ENCODE measurements at regions not wholly inside any gene's neighbourhood (a gene's known extent, or its start where the extent isn't known, plus 50 kb on each side); places are given as distances from the start of the nearest gene placed in this dataset.

DNA sequence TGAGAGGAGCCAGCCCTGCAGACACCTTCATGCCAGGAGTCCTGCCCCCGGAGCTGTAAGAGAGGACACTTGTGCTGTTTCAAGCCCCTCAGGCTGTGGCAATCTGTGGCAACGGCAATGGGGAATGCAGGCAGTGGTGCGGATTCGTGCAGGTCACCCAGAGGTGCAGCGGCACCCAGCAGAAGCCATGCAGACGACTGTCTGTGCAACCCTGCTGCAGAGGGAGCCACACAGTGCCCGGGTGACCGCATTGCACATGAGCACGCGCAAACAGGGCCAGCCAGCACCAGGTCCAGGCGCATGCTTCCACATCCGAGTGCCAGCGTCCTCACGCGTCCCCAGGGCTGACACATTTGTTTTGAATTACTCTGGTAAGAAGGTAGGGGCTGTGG is 84.8 kb upstream of the GPC1 start:
- Mint-ChIP-seq H3K4me1 (ENCODE audit: low read depth) (peaks cover 3% of the 10 kb centered on the region), H3K27me3 (ENCODE audit: low read depth) (peaks cover 6% of the 10 kb centered on the region), H3K9me3 (ENCODE audit: low read depth) (peaks cover under 1% of the 10 kb centered on the region), H3K36me3 (ENCODE audit: low read depth) (no peaks in the 10 kb centered on the region), H3K27ac (ENCODE audit: unreplicated experiment) (no peak overlapping the region), H3K4me3 (ENCODE audit: unreplicated experiment) (no peak overlapping the region)
- DNase-seq (ENCODE audit: low spot score) = peak; percentile 84
- TF ChIP-seq, protein P1, sequence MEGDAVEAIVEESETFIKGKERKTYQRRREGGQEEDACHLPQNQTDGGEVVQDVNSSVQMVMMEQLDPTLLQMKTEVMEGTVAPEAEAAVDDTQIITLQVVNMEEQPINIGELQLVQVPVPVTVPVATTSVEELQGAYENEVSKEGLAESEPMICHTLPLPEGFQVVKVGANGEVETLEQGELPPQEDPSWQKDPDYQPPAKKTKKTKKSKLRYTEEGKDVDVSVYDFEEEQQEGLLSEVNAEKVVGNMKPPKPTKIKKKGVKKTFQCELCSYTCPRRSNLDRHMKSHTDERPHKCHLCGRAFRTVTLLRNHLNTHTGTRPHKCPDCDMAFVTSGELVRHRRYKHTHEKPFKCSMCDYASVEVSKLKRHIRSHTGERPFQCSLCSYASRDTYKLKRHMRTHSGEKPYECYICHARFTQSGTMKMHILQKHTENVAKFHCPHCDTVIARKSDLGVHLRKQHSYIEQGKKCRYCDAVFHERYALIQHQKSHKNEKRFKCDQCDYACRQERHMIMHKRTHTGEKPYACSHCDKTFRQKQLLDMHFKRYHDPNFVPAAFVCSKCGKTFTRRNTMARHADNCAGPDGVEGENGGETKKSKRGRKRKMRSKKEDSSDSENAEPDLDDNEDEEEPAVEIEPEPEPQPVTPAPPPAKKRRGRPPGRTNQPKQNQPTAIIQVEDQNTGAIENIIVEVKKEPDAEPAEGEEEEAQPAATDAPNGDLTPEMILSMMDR (IDR thresholded peaks at IDR 0.05) = no peak

DNA sequence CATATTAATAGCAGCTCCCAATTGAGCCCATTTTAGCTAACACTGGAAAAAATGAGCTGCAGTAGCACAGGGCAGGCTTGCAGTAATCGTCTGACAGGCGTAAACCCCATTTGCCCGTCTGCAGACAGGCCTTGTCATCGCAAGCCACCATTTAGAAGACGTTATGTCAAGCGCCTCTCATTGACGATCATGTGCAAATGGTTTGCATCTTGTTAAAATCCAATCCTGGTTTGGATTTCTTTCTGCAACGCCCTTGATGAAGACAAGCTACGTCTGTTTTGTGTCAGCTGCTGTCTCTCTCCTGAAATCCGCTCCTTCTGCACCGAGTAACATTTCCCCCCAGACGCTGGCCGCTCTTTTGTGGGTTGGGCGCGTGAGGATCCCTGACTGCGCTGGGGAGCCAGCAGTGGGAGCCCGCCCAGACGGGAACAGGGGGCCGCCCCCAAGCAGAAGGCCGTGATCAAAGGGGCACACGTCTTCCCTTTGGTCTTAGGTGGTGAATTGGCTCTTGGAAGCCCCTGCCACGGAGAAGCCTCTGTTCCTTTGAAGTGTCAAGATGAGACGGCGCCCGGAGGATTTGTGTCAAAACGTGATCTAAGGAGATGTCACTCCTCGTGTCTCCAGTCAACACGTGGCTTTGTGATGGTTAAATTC is 84.2 kb upstream of the GPC1 start:
- Mint-ChIP-seq H3K4me1 (ENCODE audit: low read depth) (peaks cover 3% of the 10 kb centered on the region), H3K27ac (ENCODE audit: unreplicated experiment) (no peak overlapping the region), H3K9me3 (ENCODE audit: low read depth) (no peaks in the 10 kb centered on the region), H3K4me3 (ENCODE audit: unreplicated experiment) (no peak overlapping the region), H3K27me3 (ENCODE audit: low read depth) (peaks cover 8% of the 10 kb centered on the region), H3K36me3 (ENCODE audit: low read depth) (no peaks in the 10 kb centered on the region)
- DNase-seq (ENCODE audit: low spot score) = peak; percentile 77
- TF ChIP-seq, protein P1 (IDR thresholded peaks at IDR 0.05) = no peak

DNA sequence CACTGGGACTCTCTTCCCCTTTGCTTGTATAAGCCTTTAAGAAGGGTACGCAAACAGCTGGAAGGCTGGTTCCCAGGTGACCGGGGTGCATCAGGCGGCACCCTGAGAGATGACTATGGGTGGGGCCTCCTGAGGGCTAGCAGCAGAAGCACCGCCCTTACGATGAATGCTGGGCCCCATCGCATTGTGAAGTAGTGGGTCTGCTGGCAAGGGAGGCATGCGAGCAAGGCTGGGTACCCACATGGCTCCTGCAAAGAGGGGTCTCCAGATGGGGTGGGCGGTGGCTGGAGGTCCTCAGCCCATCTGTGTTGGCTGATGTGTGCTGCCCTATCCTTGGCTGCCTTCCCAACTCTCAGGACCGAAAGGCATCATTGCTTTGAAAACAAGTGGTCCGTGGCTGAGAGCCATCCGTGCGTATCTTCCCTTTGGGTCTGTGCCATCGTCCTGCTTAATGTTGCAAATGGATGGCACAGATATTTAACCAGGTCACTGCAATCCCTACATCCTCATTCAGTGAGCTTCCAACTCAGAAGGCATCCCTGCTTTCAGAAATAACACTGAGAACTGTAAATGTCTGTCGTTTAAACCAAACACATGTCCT is 83.5 kb upstream of the GPC1 start:
- H3K9me3 Mint-ChIP-seq (ENCODE audit: low read depth) = no peaks in the 10 kb centered on the region
- no peak overlapping the region for H3K27ac Mint-ChIP-seq (ENCODE audit: unreplicated experiment)
- TF ChIP-seq, protein P1 (IDR thresholded peaks at IDR 0.05) = no peak
- peak; percentile 73 for DNase-seq (ENCODE audit: low spot score)
- H3K4me3 Mint-ChIP-seq (ENCODE audit: unreplicated experiment) = no peak overlapping the region
- H3K27me3 Mint-ChIP-seq (ENCODE audit: low read depth) = peaks cover 10% of the 10 kb centered on the region
- peaks cover 3% of the 10 kb centered on the region for H3K4me1 Mint-ChIP-seq (ENCODE audit: low read depth)
- no peaks in the 10 kb centered on the region for H3K36me3 Mint-ChIP-seq (ENCODE audit: low read depth)

DNA sequence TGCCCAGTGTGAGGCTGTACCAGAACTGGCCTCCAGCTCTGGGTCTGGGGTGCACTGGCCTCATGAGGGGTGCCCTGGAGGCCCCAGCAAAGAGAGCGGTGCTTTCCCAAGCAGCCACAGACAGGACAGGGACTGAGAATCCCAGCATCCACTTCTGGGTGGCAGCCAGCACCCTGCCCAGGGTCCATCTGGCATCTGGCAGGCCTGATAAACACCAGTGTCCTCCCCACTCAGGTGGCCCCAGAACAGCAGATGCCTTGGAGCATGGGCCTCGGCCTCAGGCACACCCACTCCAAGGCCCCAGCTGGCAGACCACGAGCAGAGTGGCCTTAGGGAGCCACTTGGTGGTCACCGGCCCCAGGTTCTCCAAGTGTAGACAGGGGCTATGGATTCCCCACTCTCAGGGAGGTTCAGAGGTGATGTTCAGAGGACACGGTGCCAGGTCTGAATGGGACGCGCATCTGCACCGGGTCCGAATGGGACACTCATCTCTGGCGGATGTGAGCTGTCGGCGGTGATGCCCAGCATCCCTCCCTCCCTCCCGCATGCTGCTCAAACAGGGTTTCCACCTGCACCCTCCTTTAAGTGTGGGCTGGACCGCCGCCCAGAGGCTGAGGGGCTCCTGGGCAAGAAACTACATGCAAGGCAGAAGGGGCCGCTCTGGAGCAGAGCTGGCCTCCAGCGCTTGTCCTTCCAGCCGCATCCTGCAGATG is 82.2 kb upstream of the GPC1 start:
- Mint-ChIP-seq H3K27ac (ENCODE audit: unreplicated experiment) (no peak overlapping the region), H3K27me3 (ENCODE audit: low read depth) (peaks cover 10% of the 10 kb centered on the region), H3K36me3 (ENCODE audit: low read depth) (no peaks in the 10 kb centered on the region), H3K4me3 (ENCODE audit: unreplicated experiment) (no peak overlapping the region), H3K9me3 (ENCODE audit: low read depth) (no peaks in the 10 kb centered on the region), H3K4me1 (ENCODE audit: low read depth) (peaks cover 3% of the 10 kb centered on the region)
- TF ChIP-seq, protein P1 (IDR thresholded peaks at IDR 0.05) = no peak
- peak; percentile 82 for DNase-seq (ENCODE audit: low spot score)

DNA sequence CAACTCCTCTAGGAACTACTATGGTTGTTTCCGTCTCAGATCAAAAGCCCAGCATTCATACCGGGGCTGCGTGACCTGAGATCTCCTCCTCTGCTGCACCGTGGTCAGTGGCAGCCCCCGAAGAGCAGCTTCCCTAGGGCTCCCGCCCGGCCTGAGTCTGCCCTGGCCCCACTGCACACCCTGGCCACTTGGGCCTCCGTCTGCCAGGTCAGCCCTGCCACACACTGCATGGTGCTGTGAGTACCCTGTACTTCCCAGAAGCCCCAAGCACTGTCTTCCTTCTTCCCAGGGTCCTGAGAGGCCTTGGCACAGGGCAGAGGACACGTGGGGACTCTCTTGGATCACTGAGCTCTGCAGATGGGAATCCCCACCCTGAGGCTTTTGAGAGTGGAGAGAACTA is 81.5 kb upstream of the GPC1 start:
- Mint-ChIP-seq H3K9me3 (ENCODE audit: low read depth) (no peaks in the 10 kb centered on the region), H3K27me3 (ENCODE audit: low read depth) (peaks cover 6% of the 10 kb centered on the region), H3K27ac (ENCODE audit: unreplicated experiment) (no peak overlapping the region), H3K36me3 (ENCODE audit: low read depth) (no peaks in the 10 kb centered on the region), H3K4me3 (ENCODE audit: unreplicated experiment) (no peak overlapping the region), H3K4me1 (ENCODE audit: low read depth) (peaks cover 3% of the 10 kb centered on the region)
- peak; percentile 62 for DNase-seq (ENCODE audit: low spot score)
- TF ChIP-seq, protein P1 (IDR thresholded peaks at IDR 0.05) = no peak
